ENCODE measurements at regions not wholly inside any gene's neighbourhood (a gene's known extent, or its start where the extent isn't known, plus 50 kb on each side); places are given as distances from the start of the nearest gene placed in this dataset.

GRCh38 chr9:73073337-73074175, 78.1 kb upstream of the ANXA1 start (continued):
- TF ChIP-seq, protein P1, sequence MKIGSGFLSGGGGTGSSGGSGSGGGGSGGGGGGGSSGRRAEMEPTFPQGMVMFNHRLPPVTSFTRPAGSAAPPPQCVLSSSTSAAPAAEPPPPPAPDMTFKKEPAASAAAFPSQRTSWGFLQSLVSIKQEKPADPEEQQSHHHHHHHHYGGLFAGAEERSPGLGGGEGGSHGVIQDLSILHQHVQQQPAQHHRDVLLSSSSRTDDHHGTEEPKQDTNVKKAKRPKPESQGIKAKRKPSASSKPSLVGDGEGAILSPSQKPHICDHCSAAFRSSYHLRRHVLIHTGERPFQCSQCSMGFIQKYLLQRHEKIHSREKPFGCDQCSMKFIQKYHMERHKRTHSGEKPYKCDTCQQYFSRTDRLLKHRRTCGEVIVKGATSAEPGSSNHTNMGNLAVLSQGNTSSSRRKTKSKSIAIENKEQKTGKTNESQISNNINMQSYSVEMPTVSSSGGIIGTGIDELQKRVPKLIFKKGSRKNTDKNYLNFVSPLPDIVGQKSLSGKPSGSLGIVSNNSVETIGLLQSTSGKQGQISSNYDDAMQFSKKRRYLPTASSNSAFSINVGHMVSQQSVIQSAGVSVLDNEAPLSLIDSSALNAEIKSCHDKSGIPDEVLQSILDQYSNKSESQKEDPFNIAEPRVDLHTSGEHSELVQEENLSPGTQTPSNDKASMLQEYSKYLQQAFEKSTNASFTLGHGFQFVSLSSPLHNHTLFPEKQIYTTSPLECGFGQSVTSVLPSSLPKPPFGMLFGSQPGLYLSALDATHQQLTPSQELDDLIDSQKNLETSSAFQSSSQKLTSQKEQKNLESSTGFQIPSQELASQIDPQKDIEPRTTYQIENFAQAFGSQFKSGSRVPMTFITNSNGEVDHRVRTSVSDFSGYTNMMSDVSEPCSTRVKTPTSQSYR (CRISPR knock-in tag; IDR thresholded peaks at IDR 0.05), result no peak
- TF ChIP-seq, protein P2, sequence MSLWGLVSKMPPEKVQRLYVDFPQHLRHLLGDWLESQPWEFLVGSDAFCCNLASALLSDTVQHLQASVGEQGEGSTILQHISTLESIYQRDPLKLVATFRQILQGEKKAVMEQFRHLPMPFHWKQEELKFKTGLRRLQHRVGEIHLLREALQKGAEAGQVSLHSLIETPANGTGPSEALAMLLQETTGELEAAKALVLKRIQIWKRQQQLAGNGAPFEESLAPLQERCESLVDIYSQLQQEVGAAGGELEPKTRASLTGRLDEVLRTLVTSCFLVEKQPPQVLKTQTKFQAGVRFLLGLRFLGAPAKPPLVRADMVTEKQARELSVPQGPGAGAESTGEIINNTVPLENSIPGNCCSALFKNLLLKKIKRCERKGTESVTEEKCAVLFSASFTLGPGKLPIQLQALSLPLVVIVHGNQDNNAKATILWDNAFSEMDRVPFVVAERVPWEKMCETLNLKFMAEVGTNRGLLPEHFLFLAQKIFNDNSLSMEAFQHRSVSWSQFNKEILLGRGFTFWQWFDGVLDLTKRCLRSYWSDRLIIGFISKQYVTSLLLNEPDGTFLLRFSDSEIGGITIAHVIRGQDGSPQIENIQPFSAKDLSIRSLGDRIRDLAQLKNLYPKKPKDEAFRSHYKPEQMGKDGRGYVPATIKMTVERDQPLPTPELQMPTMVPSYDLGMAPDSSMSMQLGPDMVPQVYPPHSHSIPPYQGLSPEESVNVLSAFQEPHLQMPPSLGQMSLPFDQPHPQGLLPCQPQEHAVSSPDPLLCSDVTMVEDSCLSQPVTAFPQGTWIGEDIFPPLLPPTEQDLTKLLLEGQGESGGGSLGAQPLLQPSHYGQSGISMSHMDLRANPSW (CRISPR knock-in tag; conservative IDR thresholded peaks at IDR 0.05; ENCODE audit: low read depth), result no peak
- TF ChIP-seq, protein P3, sequence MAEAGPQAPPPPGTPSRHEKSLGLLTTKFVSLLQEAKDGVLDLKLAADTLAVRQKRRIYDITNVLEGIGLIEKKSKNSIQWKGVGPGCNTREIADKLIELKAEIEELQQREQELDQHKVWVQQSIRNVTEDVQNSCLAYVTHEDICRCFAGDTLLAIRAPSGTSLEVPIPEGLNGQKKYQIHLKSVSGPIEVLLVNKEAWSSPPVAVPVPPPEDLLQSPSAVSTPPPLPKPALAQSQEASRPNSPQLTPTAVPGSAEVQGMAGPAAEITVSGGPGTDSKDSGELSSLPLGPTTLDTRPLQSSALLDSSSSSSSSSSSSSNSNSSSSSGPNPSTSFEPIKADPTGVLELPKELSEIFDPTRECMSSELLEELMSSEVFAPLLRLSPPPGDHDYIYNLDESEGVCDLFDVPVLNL (CRISPR knock-in tag; IDR thresholded peaks at IDR 0.05; ENCODE audit: borderline replicate concordance, low read depth), result no peak
- TF ChIP-seq ZSCAN18 (CRISPR knock-in tag; IDR thresholded peaks at IDR 0.05) (no peak), E2F5 (CRISPR knock-in tag; IDR thresholded peaks at IDR 0.05) (no peak)
- TF ChIP-seq, protein P4, sequence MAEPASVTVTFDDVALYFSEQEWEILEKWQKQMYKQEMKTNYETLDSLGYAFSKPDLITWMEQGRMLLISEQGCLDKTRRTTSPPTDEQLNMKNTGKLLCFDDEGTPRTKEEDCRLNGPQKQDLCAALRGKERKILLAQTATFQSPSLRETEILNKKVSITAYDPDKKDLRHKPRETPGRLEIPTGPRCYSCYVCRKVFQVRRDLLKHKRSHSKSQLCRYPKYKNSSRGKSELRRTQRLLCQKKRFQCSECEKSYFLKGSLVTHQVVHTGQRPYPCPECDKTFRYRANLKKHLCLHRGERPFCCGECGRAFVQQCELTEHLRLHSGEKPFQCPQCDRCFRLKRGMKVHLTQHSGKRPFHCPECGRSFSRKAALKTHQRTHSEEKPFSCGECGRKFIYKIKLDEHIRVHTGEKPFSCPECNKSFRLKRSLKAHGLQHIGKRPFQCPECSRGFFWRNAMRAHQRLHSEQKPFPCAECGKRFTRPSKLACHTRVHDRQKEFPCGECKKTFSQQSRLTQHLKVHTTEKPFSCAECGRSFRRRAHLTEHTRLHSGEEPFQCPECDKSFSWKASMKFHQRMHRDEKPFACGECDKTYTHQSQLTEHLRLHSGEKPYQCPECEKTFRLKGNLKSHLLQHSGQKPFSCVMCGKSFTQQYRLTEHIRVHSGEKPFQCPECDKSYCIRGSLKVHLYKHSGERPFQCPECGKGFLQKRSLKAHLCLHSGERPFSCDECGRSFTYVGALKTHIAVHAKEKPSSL (CRISPR knock-in tag; conservative IDR thresholded peaks at IDR 0.05), result no peak

DNA sequence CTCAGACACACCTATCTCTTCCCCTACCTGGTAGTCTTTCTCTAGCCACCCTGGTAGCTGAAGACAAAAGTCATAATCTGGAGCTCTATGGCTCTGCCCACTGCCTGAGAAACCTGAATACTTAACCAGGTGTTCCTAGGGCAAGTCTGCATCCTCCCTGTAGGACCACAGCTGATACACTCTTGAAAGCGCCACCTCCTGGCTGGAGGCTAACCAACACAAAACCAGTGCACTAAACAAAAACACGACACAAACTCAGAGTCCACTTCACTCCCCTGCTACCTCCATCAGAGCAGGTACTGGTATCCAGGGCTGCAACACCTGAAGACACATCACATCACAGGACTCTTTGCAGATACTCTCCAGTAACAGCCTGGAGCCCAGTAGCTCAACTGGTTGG, 84.6 kb upstream of the ANXA1 start:
- peaks cover 15% of the 10 kb centered on the region for H3K9me3 Mint-ChIP-seq
- no peaks in the 10 kb centered on the region for H3K27me3 Mint-ChIP-seq (ENCODE audit: low read depth)
- ChIA-PET POLR2A (no interaction called here), CTCF (interaction anchor here (1.0 to 2.0 kb wide), 6 partner anchors 12 to 223 kb away, joined by 3 to 7 read pairs (median 6); no protein-coding TSS in a partner anchor)
- peak; percentile 30 for DNase-seq (ENCODE audit: low spot score)
- ATAC-seq, result peak; percentile 55
- H3K4me1 Mint-ChIP-seq, result no peaks in the 10 kb centered on the region; the same call in 1 of the 2 replicates
- no peaks in the 10 kb centered on the region for H3K36me3 Mint-ChIP-seq
- H3K4me3 Mint-ChIP-seq, result no peak overlapping the region
- no peak overlapping the region for H3K27ac Mint-ChIP-seq
- TF ChIP-seq SMAD4 (CRISPR knock-in tag; IDR thresholded peaks at IDR 0.05) (no peak), HMGA2 (CRISPR knock-in tag; IDR thresholded peaks at IDR 0.05) (no peak), EMX1 (CRISPR knock-in tag; IDR thresholded peaks at IDR 0.05) (no peak), ZNF232 (CRISPR knock-in tag; IDR thresholded peaks at IDR 0.05) (no peak), ATF6 (CRISPR knock-in tag; IDR thresholded peaks at IDR 0.05) (no peak), E2F5 (CRISPR knock-in tag; IDR thresholded peaks at IDR 0.05) (no peak), ZNF423 (CRISPR knock-in tag; IDR thresholded peaks at IDR 0.05) (no peak), ATF1 (CRISPR knock-in tag; IDR thresholded peaks at IDR 0.05) (no peak), TEAD1 (CRISPR knock-in tag; IDR thresholded peaks at IDR 0.05) (no peak), RORB (CRISPR knock-in tag; IDR thresholded peaks at IDR 0.05) (no peak)
- TF ChIP-seq, protein P5, sequence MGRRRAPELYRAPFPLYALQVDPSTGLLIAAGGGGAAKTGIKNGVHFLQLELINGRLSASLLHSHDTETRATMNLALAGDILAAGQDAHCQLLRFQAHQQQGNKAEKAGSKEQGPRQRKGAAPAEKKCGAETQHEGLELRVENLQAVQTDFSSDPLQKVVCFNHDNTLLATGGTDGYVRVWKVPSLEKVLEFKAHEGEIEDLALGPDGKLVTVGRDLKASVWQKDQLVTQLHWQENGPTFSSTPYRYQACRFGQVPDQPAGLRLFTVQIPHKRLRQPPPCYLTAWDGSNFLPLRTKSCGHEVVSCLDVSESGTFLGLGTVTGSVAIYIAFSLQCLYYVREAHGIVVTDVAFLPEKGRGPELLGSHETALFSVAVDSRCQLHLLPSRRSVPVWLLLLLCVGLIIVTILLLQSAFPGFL (CRISPR knock-in tag; IDR thresholded peaks at IDR 0.05; ENCODE audit: borderline replicate concordance), result no peak

Data from WTC11 (cell line).